Transverse colon (tissue), 4 donors: ENCODE measurements at regions not wholly inside any gene's neighbourhood (a gene's known extent, or its start where the extent isn't known, plus 50 kb on each side); places are given as distances from the start of the nearest gene placed in this dataset.
"Not testable (repeated sequence)": the region's sequence is repeated elsewhere in the genome, so short reads cannot be mapped to it uniquely, and the experiment has no call there.

Source experiments
- POLR2A ChIP-seq: fragments of 450-650 bp; IDR thresholded peaks from one replicate; pipeline ENCODE4 v1.6.1; 2016; ENCODE audit warnings: antibody characterized with exemption, mild to moderate bottlenecking, moderate library complexity
- POLR2AphosphoS5 ChIP-seq, 3 donors: sonication (generic); formaldehyde crosslinking; IDR thresholded peaks; one replicate each; pipeline ENCODE4 v1.6.1; 2016; ENCODE audit warnings: antibody characterized with exemption in 3 of 3
- TF ChIP-seq, protein P1 (sequence below), 5 experiments: fragments of 200-600 bp in 3 of 5; fragments of 450-650 bp in 2 of 5; sonication (generic) in 3 of 5; IDR thresholded peaks; 1 replicate in 2 of 5; 2 replicates in 3 of 5; pipeline ENCODE4 v1.5.1; 2016 to 2017; ENCODE audit warnings: antibody characterized with exemption in 5 of 5, inconsistent platforms in 3 of 5, mild to moderate bottlenecking in 2 of 5, moderate library complexity in 1 of 5

DNA sequence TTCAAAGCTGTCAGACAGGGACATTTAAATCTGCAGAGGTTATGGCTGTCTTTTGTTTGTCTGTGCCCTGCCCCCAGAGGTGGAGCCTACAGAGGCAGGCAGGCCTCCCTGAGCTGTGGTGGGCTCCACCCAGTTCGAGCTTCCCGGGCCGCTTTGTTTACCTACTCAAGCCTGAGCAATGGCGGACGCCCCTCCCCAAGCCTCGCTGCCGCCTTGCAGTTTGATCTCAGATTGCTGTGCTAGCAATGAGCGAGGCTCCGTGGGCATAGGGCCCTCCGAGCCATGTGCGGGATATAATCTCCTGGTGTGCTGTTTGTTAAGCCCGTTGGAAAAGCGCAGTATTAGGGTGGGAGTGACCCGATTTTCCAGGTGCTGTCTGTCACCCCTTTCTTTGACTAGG lies 787.0 kb upstream of the CRIM1 start:
- TF ChIP-seq, protein P1, sequence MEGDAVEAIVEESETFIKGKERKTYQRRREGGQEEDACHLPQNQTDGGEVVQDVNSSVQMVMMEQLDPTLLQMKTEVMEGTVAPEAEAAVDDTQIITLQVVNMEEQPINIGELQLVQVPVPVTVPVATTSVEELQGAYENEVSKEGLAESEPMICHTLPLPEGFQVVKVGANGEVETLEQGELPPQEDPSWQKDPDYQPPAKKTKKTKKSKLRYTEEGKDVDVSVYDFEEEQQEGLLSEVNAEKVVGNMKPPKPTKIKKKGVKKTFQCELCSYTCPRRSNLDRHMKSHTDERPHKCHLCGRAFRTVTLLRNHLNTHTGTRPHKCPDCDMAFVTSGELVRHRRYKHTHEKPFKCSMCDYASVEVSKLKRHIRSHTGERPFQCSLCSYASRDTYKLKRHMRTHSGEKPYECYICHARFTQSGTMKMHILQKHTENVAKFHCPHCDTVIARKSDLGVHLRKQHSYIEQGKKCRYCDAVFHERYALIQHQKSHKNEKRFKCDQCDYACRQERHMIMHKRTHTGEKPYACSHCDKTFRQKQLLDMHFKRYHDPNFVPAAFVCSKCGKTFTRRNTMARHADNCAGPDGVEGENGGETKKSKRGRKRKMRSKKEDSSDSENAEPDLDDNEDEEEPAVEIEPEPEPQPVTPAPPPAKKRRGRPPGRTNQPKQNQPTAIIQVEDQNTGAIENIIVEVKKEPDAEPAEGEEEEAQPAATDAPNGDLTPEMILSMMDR (IDR thresholded peaks at IDR 0.05), result not testable (repeated sequence)
- not testable (repeated sequence) for TF ChIP-seq POLR2A; POLR2AphosphoS5 (IDR thresholded peaks at IDR 0.05)
